Hepatocyte (in vitro differentiated cells): ENCODE measurements at regions not wholly inside any gene's neighbourhood (a gene's known extent, or its start where the extent isn't known, plus 50 kb on each side); places are given as distances from the start of the nearest gene placed in this dataset.

ENCODE experiments used
- DNase-seq: peaks from one replicate; pipeline ENCODE4 v3.0.0-alpha.2; 2016; ENCODE audit warnings: low spot score
- H2AFZ ChIP-seq: fragments of 200-600 bp; sonication (generic); 2 replicates; pipeline ENCODE4 v1.6.0; 2016; ENCODE audit warnings: antibody characterized with exemption, mild to moderate bottlenecking
- H3K27ac ChIP-seq: fragments of 200-600 bp; sonication (generic); 2 replicates; pipeline ENCODE4 v1.5.1; 2016; ENCODE audit warnings: mild to moderate bottlenecking
- H3K27me3 ChIP-seq: fragments of 200-600 bp; sonication (generic); 2 replicates; pipeline ENCODE4 v1.6.1; 2016
- H3K36me3 ChIP-seq: fragments of 200-600 bp; sonication (generic); replicated peaks from 2 replicates; pipeline ENCODE4 v1.5.1; 2016; ENCODE audit warnings: low read depth; ENCODE audit not compliant: insufficient read depth
- H3K4me1 ChIP-seq: fragments of 200-600 bp; sonication (generic); 2 replicates; pipeline ENCODE4 v1.5.1; 2016; ENCODE audit warnings: mild to moderate bottlenecking, moderate library complexity; ENCODE audit not compliant: insufficient read depth
- H3K4me2 ChIP-seq: fragments of 200-600 bp; sonication (generic); 2 replicates; pipeline ENCODE4 v1.6.0; 2016
- H3K4me3 ChIP-seq: fragments of 200-600 bp; sonication (generic); 2 replicates; pipeline ENCODE4 v1.5.1; 2016; ENCODE audit warnings: mild to moderate bottlenecking
- H3K79me2 ChIP-seq: fragments of 200-600 bp; sonication (generic); 2 replicates; pipeline ENCODE4 v1.6.0; 2017; ENCODE audit warnings: mild to moderate bottlenecking
- H3K9me2 ChIP-seq: fragments of 200-600 bp; sonication (generic); replicated peaks from 2 replicates; pipeline ENCODE4 v1.6.0; 2017; ENCODE audit warnings: mild to moderate bottlenecking; ENCODE audit not compliant: insufficient read depth
- H3K9me3 ChIP-seq: fragments of 200-600 bp; sonication (generic); 2 replicates; pipeline ENCODE4 v1.5.1; 2016; ENCODE audit warnings: low read depth, mild to moderate bottlenecking
- H4K20me1 ChIP-seq: fragments of 200-600 bp; sonication (generic); 2 replicates; pipeline ENCODE4 v1.6.0; 2016; ENCODE audit warnings: mild to moderate bottlenecking; ENCODE audit not compliant: insufficient read depth, poor library complexity, severe bottlenecking
- EZH2 ChIP-seq: fragments of 200-600 bp; sonication (generic); IDR thresholded peaks from 2 replicates; pipeline ENCODE4 v1.6.1; 2016; ENCODE audit warnings: antibody characterized with exemption, mild to moderate bottlenecking, borderline replicate concordance
- EZH2phosphoT487 ChIP-seq: fragments of 200-600 bp; sonication (generic); IDR thresholded peaks from one replicate; pipeline ENCODE4 v1.6.1; 2018; ENCODE audit warnings: antibody characterized with exemption, mild to moderate bottlenecking, low read depth, moderate library complexity; ENCODE audit not compliant: unreplicated experiment, severe bottlenecking
- WGBS: methylation state at CpG from one replicate; pipeline ENCODE4 v1.1.6; 2016; ENCODE audit warnings: low lambda C conversion rate; ENCODE audit errors: missing lambda C conversion rate; 5-methylcytosine and 5-hydroxymethylcytosine counted together
- TF ChIP-seq, protein P1 (sequence below): fragments of 200-600 bp; sonication (generic); IDR thresholded peaks from 2 replicates; pipeline ENCODE4 v1.5.1; 2016; ENCODE audit warnings: antibody characterized with exemption, mild to moderate bottlenecking; ENCODE audit not compliant: poor library complexity

DNA sequence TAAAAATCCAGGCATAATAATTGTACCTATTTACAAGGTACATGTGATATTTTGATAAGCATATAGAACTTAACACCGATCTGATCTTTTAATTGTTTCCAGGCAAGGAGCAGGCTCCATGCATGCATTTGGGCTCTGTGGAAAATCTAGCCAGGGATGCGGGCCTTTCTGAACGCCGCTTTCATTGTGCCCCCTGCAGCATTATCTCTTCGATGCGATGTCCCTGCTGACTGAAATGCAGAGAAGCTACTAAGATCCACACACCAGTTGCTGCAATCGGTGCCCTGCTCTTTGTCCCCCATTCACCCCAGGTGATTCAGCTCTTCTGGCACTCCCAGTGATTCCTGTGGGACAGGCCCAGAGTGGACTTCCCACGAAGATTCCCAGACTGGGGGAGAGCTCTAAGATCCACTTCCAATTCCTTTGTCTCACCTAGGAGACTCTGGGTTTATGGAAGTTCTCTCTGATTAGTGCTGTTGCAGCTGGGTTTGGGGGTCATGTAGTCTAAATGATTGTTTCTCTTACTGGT is 254.3 kb upstream of the AGA start:
- TF ChIP-seq, protein P1, sequence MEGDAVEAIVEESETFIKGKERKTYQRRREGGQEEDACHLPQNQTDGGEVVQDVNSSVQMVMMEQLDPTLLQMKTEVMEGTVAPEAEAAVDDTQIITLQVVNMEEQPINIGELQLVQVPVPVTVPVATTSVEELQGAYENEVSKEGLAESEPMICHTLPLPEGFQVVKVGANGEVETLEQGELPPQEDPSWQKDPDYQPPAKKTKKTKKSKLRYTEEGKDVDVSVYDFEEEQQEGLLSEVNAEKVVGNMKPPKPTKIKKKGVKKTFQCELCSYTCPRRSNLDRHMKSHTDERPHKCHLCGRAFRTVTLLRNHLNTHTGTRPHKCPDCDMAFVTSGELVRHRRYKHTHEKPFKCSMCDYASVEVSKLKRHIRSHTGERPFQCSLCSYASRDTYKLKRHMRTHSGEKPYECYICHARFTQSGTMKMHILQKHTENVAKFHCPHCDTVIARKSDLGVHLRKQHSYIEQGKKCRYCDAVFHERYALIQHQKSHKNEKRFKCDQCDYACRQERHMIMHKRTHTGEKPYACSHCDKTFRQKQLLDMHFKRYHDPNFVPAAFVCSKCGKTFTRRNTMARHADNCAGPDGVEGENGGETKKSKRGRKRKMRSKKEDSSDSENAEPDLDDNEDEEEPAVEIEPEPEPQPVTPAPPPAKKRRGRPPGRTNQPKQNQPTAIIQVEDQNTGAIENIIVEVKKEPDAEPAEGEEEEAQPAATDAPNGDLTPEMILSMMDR = no peak
- TF ChIP-seq EZH2 (no peak), EZH2phosphoT487 (no peak)
- no peaks in the 10 kb centered on the region for H3K4me1 ChIP-seq
- no peaks in the 10 kb centered on the region for H3K9me3 ChIP-seq
- no peaks in the 10 kb centered on the region for H3K9me2 ChIP-seq
- no peaks in the 10 kb centered on the region for H3K79me2 ChIP-seq
- no peaks in the 10 kb centered on the region for H3K36me3 ChIP-seq
- no peaks in the 10 kb centered on the region for H3K27me3 ChIP-seq
- no peaks in the 10 kb centered on the region for H4K20me1 ChIP-seq
- H3K27ac ChIP-seq = no peak overlapping the region
- H3K4me3 ChIP-seq = no peak overlapping the region
- peak; percentile 6 for DNase-seq
- no peak overlapping the region for H3K4me2 ChIP-seq
- H2AFZ ChIP-seq = no peak overlapping the region
- WGBS = 61% methylated on average over 8 of the region's 8 CpGs

DNA sequence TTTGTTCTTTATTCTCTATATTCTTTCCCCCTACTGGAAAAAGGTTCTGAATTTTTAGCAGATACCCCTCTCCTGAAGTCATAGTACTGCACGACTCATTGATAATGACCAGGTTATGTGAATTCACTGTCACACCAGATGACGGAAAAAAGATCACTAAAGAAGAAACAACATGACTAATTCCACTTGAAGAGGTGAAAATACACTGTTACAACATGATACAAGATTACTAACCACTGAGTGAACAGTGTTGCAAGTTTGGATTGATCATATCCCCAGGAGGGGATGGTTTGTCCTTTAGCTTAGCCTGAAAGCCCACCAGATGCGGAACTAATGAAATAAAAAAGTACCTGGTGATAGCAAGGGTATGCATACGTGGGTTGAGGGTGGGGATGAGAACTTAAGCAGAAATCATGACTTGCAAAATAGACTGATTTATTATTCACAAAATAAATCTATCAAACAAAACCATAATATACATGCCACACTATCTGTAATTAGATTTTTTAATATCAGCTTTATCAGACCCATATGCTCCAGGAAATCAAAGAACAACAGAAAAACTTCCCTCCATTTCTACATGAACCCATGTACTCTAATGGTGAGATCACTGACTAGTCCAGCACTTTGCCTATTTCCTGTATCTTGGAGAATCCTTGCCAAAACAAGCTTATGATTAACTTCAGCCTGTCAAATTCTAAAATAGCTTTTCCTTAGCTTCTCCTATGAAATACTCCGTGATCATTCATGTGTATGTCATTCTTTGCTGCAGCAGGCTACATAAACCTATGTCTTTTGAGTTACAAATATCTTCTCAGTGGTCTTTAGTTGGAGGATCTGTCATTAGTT is 257.4 kb upstream of the AGA start:
- H3K9me3 ChIP-seq = no peaks in the 10 kb centered on the region
- no peak overlapping the region for H3K27ac ChIP-seq
- no peak overlapping the region for H3K4me3 ChIP-seq
- H2AFZ ChIP-seq = no peak overlapping the region
- H4K20me1 ChIP-seq = no peaks in the 10 kb centered on the region
- H3K4me2 ChIP-seq = no peak overlapping the region
- no peaks in the 10 kb centered on the region for H3K9me2 ChIP-seq
- no peaks in the 10 kb centered on the region for H3K36me3 ChIP-seq
- DNase-seq = no peak
- H3K79me2 ChIP-seq = no peaks in the 10 kb centered on the region
- no peaks in the 10 kb centered on the region for H3K27me3 ChIP-seq
- TF ChIP-seq, protein P1 = no peak
- no peak for TF ChIP-seq EZH2phosphoT487
- 92% methylated on average over 5 of the region's 5 CpGs for WGBS
- no peaks in the 10 kb centered on the region for H3K4me1 ChIP-seq

DNA sequence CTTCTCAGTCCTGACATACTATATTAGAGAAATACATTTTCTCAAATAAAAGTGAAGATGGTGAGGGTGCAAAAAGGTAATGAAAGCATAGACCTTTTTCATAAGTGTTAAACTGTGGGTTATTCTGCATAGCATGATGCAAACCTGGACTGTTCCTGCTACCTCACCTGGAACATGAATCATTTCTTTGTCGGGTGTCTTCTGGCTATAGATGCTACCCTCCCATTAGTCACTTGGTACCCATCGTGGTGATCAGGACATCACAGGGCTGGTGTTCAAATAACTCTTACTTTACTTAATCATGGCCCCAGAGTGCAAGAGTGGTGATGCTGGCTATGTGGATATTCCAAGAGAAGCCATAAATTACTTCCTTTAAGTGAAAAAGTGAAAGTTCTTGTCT is 264.7 kb upstream of the AGA start:
- H2AFZ ChIP-seq = no peak overlapping the region
- no peak for DNase-seq
- 88% methylated on average over 2 of the region's 2 CpGs for WGBS
- TF ChIP-seq, protein P1 = no peak
- no peak for TF ChIP-seq EZH2
- no peak for TF ChIP-seq EZH2phosphoT487
- H3K4me1 ChIP-seq = no peaks in the 10 kb centered on the region
- H3K9me2 ChIP-seq = no peaks in the 10 kb centered on the region
- H3K36me3 ChIP-seq = no peaks in the 10 kb centered on the region
- H3K27me3 ChIP-seq = no peaks in the 10 kb centered on the region
- no peaks in the 10 kb centered on the region for H3K9me3 ChIP-seq
- no peaks in the 10 kb centered on the region for H3K79me2 ChIP-seq
- H3K4me2 ChIP-seq = no peak overlapping the region
- no peaks in the 10 kb centered on the region for H4K20me1 ChIP-seq
- no peak overlapping the region for H3K4me3 ChIP-seq
- no peak overlapping the region for H3K27ac ChIP-seq
